Caco-2 (cell line): ENCODE measurements at regions not wholly inside any gene's neighbourhood (a gene's known extent, or its start where the extent isn't known, plus 50 kb on each side); places are given as distances from the start of the nearest gene placed in this dataset.

ENCODE experiments used
- BruUV-seq: library from RNA; stranded (reverse); fragments of 400-500 nt; replicated peaks from 2 replicates; lab custom pipeline; 2021; lab: Mats Ljungman, UMichigan
- CTCF ChIA-PET: fragments of 300-600 bp; sonication (Branson Sonifier 250); formaldehyde crosslinking; loops from one replicate; lab custom pipeline; 2022; ENCODE audit warnings: antibody characterized with exemption; lab: Charles Lee
- POLR2A ChIA-PET: fragments of 300-600 bp; sonication (Branson Sonifier 250); formaldehyde crosslinking; loops from one replicate; lab custom pipeline; 2022; ENCODE audit warnings: antibody characterized with exemption; lab: Charles Lee
- DNase-seq, 2 experiments: peaks; one replicate each; pipeline versions ENCODE4 v3.0.0 to v3.0.0-alpha.2; 2020 to 2022
- H3K27me3 ChIP-seq: replicated peaks from 2 replicates; pipeline ENCODE4 v1.6.0; 2011; ENCODE audit warnings: low read length; ENCODE audit not compliant: control insufficient read depth, insufficient read depth
- H3K36me3 ChIP-seq: 2 replicates; pipeline ENCODE4 v1.5.1; 2011; ENCODE audit warnings: low read length; ENCODE audit not compliant: control insufficient read depth, insufficient read depth
- H3K4me1 ChIP-seq: fragments of 250-450 bp; sonication (Bioruptor Pico); 2 replicates; pipeline ENCODE4 v1.5.1; 2020; ENCODE audit warnings: mild to moderate bottlenecking
- H3K4me3 ChIP-seq: 2 replicates; pipeline ENCODE4 v1.5.1; 2011; ENCODE audit warnings: low read depth, mild to moderate bottlenecking, control low read depth, low read length
- H3K9me3 ChIP-seq: fragments of 250-450 bp; sonication (Bioruptor Pico); 2 replicates; pipeline ENCODE4 v1.5.1; 2020; ENCODE audit warnings: mild to moderate bottlenecking, moderate library complexity
- H3K27ac Mint-ChIP-seq: one replicate; pipeline ENCODE4 v1.8.0; 2022; ENCODE audit warnings: mixed read lengths; ENCODE audit not compliant: unreplicated experiment
- H3K27me3 Mint-ChIP-seq: one replicate; pipeline ENCODE4 v1.8.0; 2022; ENCODE audit warnings: mixed read lengths; ENCODE audit not compliant: insufficient read depth, unreplicated experiment
- H3K36me3 Mint-ChIP-seq: one replicate; pipeline ENCODE4 v1.8.0; 2022; ENCODE audit warnings: mild to moderate bottlenecking, mixed read lengths; ENCODE audit not compliant: insufficient read depth, unreplicated experiment
- H3K4me1 Mint-ChIP-seq: one replicate; pipeline ENCODE4 v1.8.0; 2022; ENCODE audit warnings: low read depth, mixed read lengths; ENCODE audit not compliant: unreplicated experiment
- H3K4me3 Mint-ChIP-seq: one replicate; pipeline ENCODE4 v1.8.0; 2022; ENCODE audit warnings: mild to moderate bottlenecking, moderate library complexity, mixed read lengths; ENCODE audit not compliant: unreplicated experiment
- H3K9me3 Mint-ChIP-seq: one replicate; pipeline ENCODE4 v1.8.0; 2022; ENCODE audit warnings: mixed read lengths; ENCODE audit not compliant: unreplicated experiment
- CTCF ChIP-seq, 2 experiments: fragments of 200-600 bp in 1 of 2; IDR thresholded peaks; 1 replicate in 1 of 2; 2 replicates in 1 of 2; pipeline versions ENCODE4 v1.5.1 to v1.8.0; 2011 to 2022; ENCODE audit warnings: antibody characterized with exemption in 1 of 2, control low read depth in 1 of 2, inconsistent platforms in 1 of 2, low read depth in 1 of 2, low read length in 1 of 2, mild to moderate bottlenecking in 1 of 2, moderate library complexity in 1 of 2; ENCODE audit not compliant: insufficient read depth in 1 of 2, severe bottlenecking in 1 of 2, unreplicated experiment in 1 of 2
- intact Hi-C: fragments of 100-400 bp; cut with micrococcal nuclease; formaldehyde crosslinking; loops from one replicate; pipeline ENCODE4 v1.10.0; 2022; ENCODE audit not compliant: unreplicated experiment

- no peaks in the 10 kb centered on the region for H3K27me3 ChIP-seq
- no peak overlapping the region for H3K27ac Mint-ChIP-seq
- H3K4me3 Mint-ChIP-seq, result no peak overlapping the region
- intact Hi-C loops, result loop anchor here (5.0 kb wide), 1 partner anchor 875 kb away; no protein-coding TSS in a partner anchor
- H3K4me3 ChIP-seq, result no peak overlapping the region
- peaks cover 5% of the 10 kb centered on the region for H3K27me3 Mint-ChIP-seq
- H3K36me3 Mint-ChIP-seq, result no peaks in the 10 kb centered on the region
- H3K9me3 Mint-ChIP-seq, result no peaks in the 10 kb centered on the region
- H3K4me1 ChIP-seq, result no peaks in the 10 kb centered on the region
- CTCF ChIA-PET, result no interaction called here
- no peak for TF ChIP-seq CTCF (IDR thresholded peaks at IDR 0.05; ENCODE audit: insufficient read depth in 1 of 2, low read depth in 1 of 2, low read length in 1 of 2, severe bottlenecking in 1 of 2, unreplicated experiment in 1 of 2)
- H3K36me3 ChIP-seq, result no peaks in the 10 kb centered on the region
- POLR2A ChIA-PET, result no interaction called here
- H3K4me1 Mint-ChIP-seq, result peaks cover 8% of the 10 kb centered on the region
- DNase-seq, result no peak
- H3K9me3 ChIP-seq, result no peaks in the 10 kb centered on the region
- BruUV-seq, result no TSS peak
Measured at GRCh38 chr14:61187196-61187905, 93.8 kb downstream of the TMEM30B start.

GRCh38 chr14:61186341-61187195, 94.6 kb downstream of the TMEM30B start:
- CTCF ChIA-PET, result no interaction called here
- Mint-ChIP-seq H3K36me3 (no peaks in the 10 kb centered on the region), H3K27ac (no peak overlapping the region), H3K9me3 (no peaks in the 10 kb centered on the region), H3K4me1 (peaks cover 8% of the 10 kb centered on the region), H3K27me3 (peaks cover 5% of the 10 kb centered on the region), H3K4me3 (no peak overlapping the region)
- no peak for DNase-seq
- Histone ChIP-seq H3K27me3 (no peaks in the 10 kb centered on the region), H3K4me3 (no peak overlapping the region), H3K9me3 (no peaks in the 10 kb centered on the region), H3K36me3 (no peaks in the 10 kb centered on the region), H3K4me1 (no peaks in the 10 kb centered on the region)
- BruUV-seq, result no TSS peak
- POLR2A ChIA-PET, result no interaction called here
- no peak for TF ChIP-seq CTCF (IDR thresholded peaks at IDR 0.05; ENCODE audit: insufficient read depth in 1 of 2, low read depth in 1 of 2, low read length in 1 of 2, severe bottlenecking in 1 of 2, unreplicated experiment in 1 of 2)
- intact Hi-C loops, result loop anchor here (5.0 kb wide), 1 partner anchor 874 kb away; no protein-coding TSS in a partner anchor

GRCh38 chr14:61185534-61185933, 95.6 kb downstream of the TMEM30B start:
- H3K27me3 ChIP-seq, result no peaks in the 10 kb centered on the region
- peaks cover 4% of the 10 kb centered on the region for H3K27me3 Mint-ChIP-seq
- H3K27ac Mint-ChIP-seq, result no peak overlapping the region
- CTCF ChIA-PET, result no interaction called here
- peaks cover 8% of the 10 kb centered on the region for H3K4me1 Mint-ChIP-seq
- POLR2A ChIA-PET, result no interaction called here
- intact Hi-C loops, result loop anchor here (5.0 kb wide), 1 partner anchor 873 kb away; no protein-coding TSS in a partner anchor
- BruUV-seq, result no TSS peak
- H3K4me3 ChIP-seq, result no peak overlapping the region
- H3K36me3 ChIP-seq, result no peaks in the 10 kb centered on the region
- H3K9me3 Mint-ChIP-seq, result no peaks in the 10 kb centered on the region
- H3K36me3 Mint-ChIP-seq, result no peaks in the 10 kb centered on the region
- H3K9me3 ChIP-seq, result no peaks in the 10 kb centered on the region
- no peak overlapping the region for H3K4me3 Mint-ChIP-seq
- DNase-seq, result no peak
- TF ChIP-seq CTCF (IDR thresholded peaks at IDR 0.05; ENCODE audit: insufficient read depth in 1 of 2, low read depth in 1 of 2, low read length in 1 of 2, severe bottlenecking in 1 of 2, unreplicated experiment in 1 of 2), result no peak
- no peaks in the 10 kb centered on the region for H3K4me1 ChIP-seq
